ENCODE measurements at regions not wholly inside any gene's neighbourhood (a gene's known extent, or its start where the extent isn't known, plus 50 kb on each side); places are given as distances from the start of the nearest gene placed in this dataset.

DNA sequence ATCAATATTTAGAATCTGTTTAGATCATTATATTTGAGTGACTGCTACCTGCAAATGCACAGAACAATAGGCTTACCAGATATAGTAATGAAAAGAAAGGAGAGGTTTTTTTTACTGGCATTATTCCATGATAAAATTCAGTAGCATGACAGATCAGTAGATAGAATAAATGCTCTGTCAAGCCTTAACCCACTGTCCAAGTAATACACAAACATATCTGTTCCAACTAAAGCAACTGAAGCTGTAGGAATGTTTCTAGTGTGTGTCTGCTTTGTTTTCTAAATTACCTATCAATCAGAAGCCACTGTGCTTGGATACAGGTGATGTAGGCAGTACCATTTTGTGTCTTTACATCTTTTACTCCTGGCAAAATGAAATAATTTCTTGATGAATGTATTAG lies 604.6 kb downstream of the PCDH7 start:
- TF ChIP-seq, protein P1, sequence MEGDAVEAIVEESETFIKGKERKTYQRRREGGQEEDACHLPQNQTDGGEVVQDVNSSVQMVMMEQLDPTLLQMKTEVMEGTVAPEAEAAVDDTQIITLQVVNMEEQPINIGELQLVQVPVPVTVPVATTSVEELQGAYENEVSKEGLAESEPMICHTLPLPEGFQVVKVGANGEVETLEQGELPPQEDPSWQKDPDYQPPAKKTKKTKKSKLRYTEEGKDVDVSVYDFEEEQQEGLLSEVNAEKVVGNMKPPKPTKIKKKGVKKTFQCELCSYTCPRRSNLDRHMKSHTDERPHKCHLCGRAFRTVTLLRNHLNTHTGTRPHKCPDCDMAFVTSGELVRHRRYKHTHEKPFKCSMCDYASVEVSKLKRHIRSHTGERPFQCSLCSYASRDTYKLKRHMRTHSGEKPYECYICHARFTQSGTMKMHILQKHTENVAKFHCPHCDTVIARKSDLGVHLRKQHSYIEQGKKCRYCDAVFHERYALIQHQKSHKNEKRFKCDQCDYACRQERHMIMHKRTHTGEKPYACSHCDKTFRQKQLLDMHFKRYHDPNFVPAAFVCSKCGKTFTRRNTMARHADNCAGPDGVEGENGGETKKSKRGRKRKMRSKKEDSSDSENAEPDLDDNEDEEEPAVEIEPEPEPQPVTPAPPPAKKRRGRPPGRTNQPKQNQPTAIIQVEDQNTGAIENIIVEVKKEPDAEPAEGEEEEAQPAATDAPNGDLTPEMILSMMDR (IDR thresholded peaks at IDR 0.05): no peak
- no peak for ATAC-seq (ENCODE audit: low FRiP score)
- DNase-seq (ENCODE audit: low spot score): no peak

DNA sequence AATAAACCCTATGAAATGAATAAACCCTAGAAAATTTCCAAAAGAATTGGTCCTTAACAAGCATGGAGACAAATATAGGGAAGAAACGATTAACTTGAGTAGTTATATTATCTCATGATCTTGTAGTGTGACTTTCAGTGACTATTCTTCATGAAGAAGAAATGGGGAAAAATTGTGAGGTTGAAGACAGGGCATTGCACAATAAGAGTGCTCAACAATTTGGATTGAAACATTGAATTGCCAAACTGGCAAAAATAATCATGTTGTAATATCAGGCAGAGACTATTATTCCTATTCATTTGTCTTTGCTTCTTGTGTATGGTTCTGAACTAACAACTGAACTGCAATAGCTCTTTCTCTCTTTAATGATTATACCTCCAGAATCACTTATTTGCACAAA lies 605.1 kb downstream of the PCDH7 start:
- ATAC-seq (ENCODE audit: low FRiP score): no peak

DNA sequence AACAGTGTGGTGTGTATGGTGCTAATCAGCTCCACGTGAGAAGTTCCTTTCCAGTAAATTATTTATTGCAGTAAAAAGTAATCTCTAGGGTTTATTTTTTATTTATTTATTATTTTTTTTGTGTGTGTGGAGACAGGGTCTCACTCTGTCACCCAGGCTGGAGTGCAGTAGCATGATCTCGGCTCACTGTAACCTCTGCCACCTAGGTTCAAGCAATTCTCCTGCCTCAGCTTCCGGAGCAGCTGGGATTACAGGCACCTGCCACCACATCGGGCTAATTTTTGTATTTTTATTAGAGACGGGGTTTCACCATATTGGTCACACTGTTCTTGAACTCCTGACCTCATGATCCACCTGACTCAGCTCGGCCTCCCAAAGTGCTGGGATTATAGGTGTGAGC lies 606.9 kb downstream of the PCDH7 start:
- DNase-seq (ENCODE audit: low spot score) (no peak), ATAC-seq (ENCODE audit: low FRiP score) (no peak)
- TF ChIP-seq, protein P1 (IDR thresholded peaks at IDR 0.05): no peak

More for the DNA sequence above, 605.1 kb downstream of the PCDH7 start:
- TF ChIP-seq, protein P1 (IDR thresholded peaks at IDR 0.05): no peak
- no peak for DNase-seq (ENCODE audit: low spot score)

DNA sequence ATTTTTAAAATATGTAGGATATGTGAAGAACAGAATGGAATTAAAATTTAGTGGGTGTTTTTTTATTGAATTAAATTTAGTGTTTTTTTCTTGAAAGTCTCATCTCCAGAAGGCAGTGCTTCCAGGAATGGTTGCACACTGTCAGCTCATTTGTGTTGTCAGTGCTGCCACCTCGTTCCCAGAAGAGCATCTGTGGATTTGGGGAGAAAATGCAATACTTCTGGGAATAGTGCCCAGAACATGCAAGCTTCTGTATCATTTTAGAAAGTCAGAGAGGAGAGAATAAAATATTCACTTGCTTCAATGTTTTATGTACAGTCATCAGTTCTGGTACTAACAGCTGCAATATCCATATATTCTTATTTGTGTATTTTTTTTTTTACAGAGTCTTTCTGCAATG lies 608.8 kb downstream of the PCDH7 start:
- ATAC-seq (ENCODE audit: low FRiP score) (no peak), DNase-seq (ENCODE audit: low spot score) (no peak)
- TF ChIP-seq, protein P1 (IDR thresholded peaks at IDR 0.05): no peak

DNA sequence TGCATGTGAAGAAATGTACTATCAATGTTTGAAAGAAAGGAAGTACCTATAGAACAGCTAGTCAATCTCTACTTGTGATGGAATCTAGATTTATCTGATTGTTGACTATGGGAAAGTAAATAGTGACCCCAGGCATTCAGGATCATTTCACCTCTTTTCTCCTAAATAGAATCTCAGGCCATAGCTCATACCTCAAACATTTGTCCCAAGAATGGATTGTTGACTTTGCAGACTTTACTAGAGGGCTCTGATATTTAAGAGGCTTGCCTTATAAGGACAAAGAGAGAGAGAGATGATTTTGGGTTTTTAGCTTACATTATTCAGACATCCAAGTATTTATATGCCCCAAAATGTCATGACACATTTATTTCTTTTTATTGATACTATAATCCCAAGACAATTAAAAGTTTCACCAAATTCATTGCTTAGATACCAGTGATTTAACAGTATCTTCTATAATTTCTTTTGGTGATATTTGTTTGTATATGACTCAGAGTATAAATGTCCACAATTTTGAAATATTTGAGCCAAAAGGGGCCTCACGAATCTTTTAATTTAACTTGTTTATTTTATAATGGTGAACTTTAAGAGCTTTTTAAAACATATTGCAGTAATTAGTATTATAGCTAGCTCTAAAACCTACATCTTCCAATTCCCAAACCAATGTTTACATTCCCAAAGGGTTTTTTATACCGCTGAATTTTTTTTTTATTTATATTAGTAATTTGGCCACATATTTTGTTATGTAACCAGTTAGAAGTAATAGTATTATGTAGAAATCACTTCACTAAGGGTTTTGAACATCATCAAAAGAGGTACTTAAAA lies 614.1 kb downstream of the PCDH7 start:
- ATAC-seq (ENCODE audit: low FRiP score): no peak
- no peak for DNase-seq (ENCODE audit: low spot score)
- TF ChIP-seq, protein P1 (IDR thresholded peaks at IDR 0.05): no peak

DNA sequence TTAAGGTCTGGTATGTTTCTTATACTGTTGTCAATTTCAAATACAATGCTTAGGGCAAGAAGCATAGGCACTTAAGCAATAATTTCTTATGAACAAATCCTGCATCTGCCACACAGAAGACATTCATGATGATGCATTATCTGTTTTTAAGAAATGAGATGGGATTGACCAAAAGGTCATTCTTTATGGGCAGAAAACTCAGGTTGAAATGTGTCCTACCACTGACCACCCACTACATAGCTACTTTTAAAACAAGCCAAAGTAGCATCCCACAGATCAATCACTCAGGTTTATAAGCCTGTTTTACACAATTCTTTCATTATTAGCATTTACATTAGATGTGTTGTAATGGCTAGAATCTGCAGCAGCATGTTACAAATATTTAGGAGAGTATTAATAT lies 617.8 kb downstream of the PCDH7 start:
- ATAC-seq (ENCODE audit: low FRiP score) (no peak), DNase-seq (ENCODE audit: low spot score) (no peak)
- TF ChIP-seq, protein P1 (IDR thresholded peaks at IDR 0.05): no peak

Data from omental fat pad (tissue), 3 donors.